Skeletal muscle tissue (tissue), 3 donors: ENCODE measurements at regions not wholly inside any gene's neighbourhood (a gene's known extent, or its start where the extent isn't known, plus 50 kb on each side); places are given as distances from the start of the nearest gene placed in this dataset.
A peak's percentile ranks its signal among the peaks of the same experiment; 100 is the strongest.

Source experiments
- H3K27ac ChIP-seq: one replicate; pipeline ENCODE4 v1.7.0; 2013; ENCODE audit warnings: mild to moderate bottlenecking, low read depth, low read length, inconsistent platforms
- H3K27me3 ChIP-seq, 3 donors: one replicate each; pipeline ENCODE4 v1.7.0; 2013; ENCODE audit warnings: low read length in 3 of 3; ENCODE audit not compliant: control insufficient read depth in 3 of 3, insufficient read depth in 3 of 3
- H3K36me3 ChIP-seq, 3 donors: one replicate each; pipeline ENCODE4 v1.7.0; 2013; ENCODE audit warnings: low read length in 3 of 3; ENCODE audit not compliant: control insufficient read depth in 3 of 3, insufficient read depth in 3 of 3
- H3K4me1 ChIP-seq, 3 donors: one replicate each; pipeline ENCODE4 v1.7.0; 2013; ENCODE audit warnings: low read length in 3 of 3, mild to moderate bottlenecking in 3 of 3; ENCODE audit not compliant: control insufficient read depth in 3 of 3, insufficient read depth in 3 of 3
- H3K4me3 ChIP-seq, 3 donors: one replicate each; pipeline ENCODE4 v1.7.0; 2013; ENCODE audit warnings: low read length in 3 of 3
- H3K9ac ChIP-seq, 3 donors: one replicate each; pipeline ENCODE4 v1.7.0; 2013; ENCODE audit warnings: low read length in 3 of 3, mild to moderate bottlenecking in 3 of 3, moderate library complexity in 2 of 3, low read depth in 1 of 3
- H3K9me3 ChIP-seq, 3 donors: one replicate each; pipeline ENCODE4 v1.7.0; 2013; ENCODE audit warnings: low read length in 3 of 3; ENCODE audit not compliant: control insufficient read depth in 3 of 3
- donor health status: Osteomylitis.

- no peaks in the 10 kb centered on the region for H3K27me3 ChIP-seq
Observed at GRCh38 chr4:62797221-62797620, 1597.1 kb downstream of the ADGRL3 start.

GRCh38 chr4:62791386-62791785 is 1591.3 kb downstream of the ADGRL3 start:
- Histone ChIP-seq H3K9ac (no peak overlapping the region), H3K4me3 (no peak overlapping the region), H3K9me3 (no peaks in the 10 kb centered on the region), H3K4me1 (no peaks in the 10 kb centered on the region), H3K27ac (no peak overlapping the region), H3K36me3 (no peaks in the 10 kb centered on the region), H3K27me3 (no peaks in the 10 kb centered on the region)

More at GRCh38 chr4:62797221-62797620, 1597.1 kb downstream of the ADGRL3 start:
- no peaks in the 10 kb centered on the region for H3K4me1 ChIP-seq
- H3K9me3 ChIP-seq, result no peaks in the 10 kb centered on the region
- H3K9ac ChIP-seq, result no peak overlapping the region
- H3K36me3 ChIP-seq, result no peaks in the 10 kb centered on the region
- H3K4me3 ChIP-seq, result no peak overlapping the region
- H3K27ac ChIP-seq, result no peak overlapping the region

DNA sequence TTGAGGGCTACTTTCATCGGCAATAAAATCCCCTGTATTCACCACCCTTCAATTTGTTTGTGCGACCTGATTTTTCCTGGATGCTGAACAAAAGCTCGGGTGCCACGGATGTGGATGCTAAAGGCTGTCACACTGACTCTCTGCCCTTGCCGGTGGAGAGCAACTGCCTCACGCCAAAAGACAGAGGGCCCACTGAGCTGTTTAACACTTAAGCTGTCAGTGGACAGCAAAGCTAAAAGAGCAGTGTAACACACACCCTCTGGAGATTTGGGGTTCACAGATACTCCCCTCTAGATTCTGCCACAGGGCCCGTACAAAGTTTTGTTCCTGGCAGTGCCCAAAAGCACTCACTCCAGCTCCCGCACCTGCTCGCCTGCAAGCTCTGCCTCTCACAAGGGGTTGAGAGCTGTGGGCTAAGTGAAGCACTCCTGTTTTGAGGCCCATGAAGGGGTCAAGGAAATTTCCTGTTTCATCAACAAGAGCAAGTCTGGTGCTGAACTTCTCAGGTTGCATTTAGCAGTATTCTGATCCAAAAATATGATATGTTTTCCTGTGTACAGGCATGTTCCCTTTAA is 1571.9 kb downstream of the ADGRL3 start:
- H3K36me3 ChIP-seq, result no peaks in the 10 kb centered on the region
- H3K4me1 ChIP-seq, result no peaks in the 10 kb centered on the region
- H3K4me3 ChIP-seq, result no peak overlapping the region
- no peaks in the 10 kb centered on the region for H3K27me3 ChIP-seq
- H3K9ac ChIP-seq, result no peak overlapping the region
- no peak overlapping the region for H3K27ac ChIP-seq
- H3K9me3 ChIP-seq, result no peaks in the 10 kb centered on the region

DNA sequence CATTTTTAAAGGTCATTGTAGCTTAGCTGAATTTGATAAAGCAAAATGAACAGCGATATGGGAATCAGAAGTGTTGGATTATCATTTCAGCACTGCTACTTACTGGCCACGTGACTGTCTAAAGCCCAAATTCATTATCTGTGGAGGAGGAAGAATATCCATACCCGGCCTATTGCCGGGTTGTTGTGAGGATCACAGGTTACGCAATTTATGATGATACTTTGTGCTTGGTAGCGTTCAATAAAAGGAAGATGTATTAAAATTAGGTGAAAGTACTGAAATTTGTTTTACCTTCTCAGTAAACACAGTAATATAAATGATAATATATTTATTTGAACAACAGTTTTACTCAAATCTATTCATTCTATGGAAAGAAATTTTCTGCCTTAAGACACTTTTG is 1540.2 kb downstream of the ADGRL3 start:
- no peaks in the 10 kb centered on the region for H3K36me3 ChIP-seq
- no peak overlapping the region for H3K27ac ChIP-seq
- H3K27me3 ChIP-seq, result no peaks in the 10 kb centered on the region
- no peaks in the 10 kb centered on the region for H3K9me3 ChIP-seq
- H3K4me3 ChIP-seq, result no peak overlapping the region
- H3K9ac ChIP-seq, result no peak overlapping the region
- no peaks in the 10 kb centered on the region for H3K4me1 ChIP-seq

GRCh38 chr4:62717154-62717553 is 1517.0 kb downstream of the ADGRL3 start:
- Histone ChIP-seq H3K4me1 (no peaks in the 10 kb centered on the region), H3K4me3 (no peak overlapping the region), H3K9me3 (no peaks in the 10 kb centered on the region), H3K27me3 (no peaks in the 10 kb centered on the region), H3K27ac (no peak overlapping the region), H3K36me3 (no peaks in the 10 kb centered on the region), H3K9ac (no peak overlapping the region)

GRCh38 chr4:62711575-62711974 is 1511.4 kb downstream of the ADGRL3 start:
- H3K27me3 ChIP-seq, result no peaks in the 10 kb centered on the region
- H3K4me3 ChIP-seq, result no peak overlapping the region
- no peak overlapping the region for H3K9ac ChIP-seq
- H3K4me1 ChIP-seq, result no peaks in the 10 kb centered on the region
- no peaks in the 10 kb centered on the region for H3K9me3 ChIP-seq
- H3K27ac ChIP-seq, result no peak overlapping the region
- no peaks in the 10 kb centered on the region for H3K36me3 ChIP-seq

DNA sequence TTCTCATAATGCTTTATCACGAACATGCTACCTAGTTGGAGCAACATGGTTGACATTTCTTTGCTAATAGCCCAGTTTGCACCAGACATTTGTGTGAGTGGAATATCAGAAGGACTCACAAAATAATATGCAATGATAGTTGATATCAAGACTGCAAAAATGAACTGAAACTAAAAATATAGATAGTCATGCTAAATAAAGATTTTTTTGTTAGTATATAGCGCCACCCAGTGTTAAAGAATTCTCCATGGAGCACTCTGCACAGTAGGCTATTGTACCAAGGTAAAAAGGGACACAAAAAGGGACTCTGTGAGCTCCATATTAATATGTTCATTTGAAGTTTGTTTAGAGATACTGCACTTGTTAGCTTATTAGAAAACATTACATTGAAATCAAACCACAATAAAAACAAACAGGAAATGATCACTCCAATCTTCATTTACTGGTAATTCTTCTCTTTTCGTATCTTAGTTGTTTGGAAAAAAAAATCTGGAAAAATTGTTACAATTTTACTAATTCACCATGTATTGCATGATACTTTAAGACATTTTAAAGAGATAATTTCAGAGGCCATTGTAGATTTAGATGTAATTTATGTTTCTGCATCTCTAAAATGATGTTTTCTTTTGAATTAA is 1509.6 kb downstream of the ADGRL3 start:
- Histone ChIP-seq H3K9me3 (no peaks in the 10 kb centered on the region), H3K27ac (no peak overlapping the region), H3K9ac (no peak overlapping the region), H3K36me3 (no peaks in the 10 kb centered on the region), H3K4me3 (peak overlapping the region; percentile 22 to 49 (median 46)), H3K27me3 (no peaks in the 10 kb centered on the region), H3K4me1 (no peaks in the 10 kb centered on the region)

DNA sequence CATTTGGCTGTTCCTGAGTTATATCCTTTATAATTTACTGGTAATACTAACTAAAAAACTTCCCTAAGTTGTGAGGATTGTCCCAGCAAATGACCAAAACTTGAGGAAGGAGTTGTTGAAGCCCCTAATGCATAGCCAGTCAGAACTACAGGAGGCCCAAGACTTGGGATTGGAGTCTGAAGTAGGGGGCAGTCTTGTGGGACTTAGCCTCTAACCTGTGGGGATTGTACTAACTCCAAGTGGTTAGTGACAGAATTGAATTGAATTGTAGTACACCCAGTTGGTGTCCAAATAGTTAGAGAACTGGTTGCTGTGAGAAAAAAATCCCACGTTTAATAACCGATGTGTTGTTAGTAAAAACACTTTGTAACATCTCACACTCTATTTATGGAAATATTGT is 1506.3 kb downstream of the ADGRL3 start:
- Histone ChIP-seq H3K27me3 (no peaks in the 10 kb centered on the region), H3K4me1 (no peaks in the 10 kb centered on the region), H3K27ac (no peak overlapping the region), H3K9ac (no peak overlapping the region), H3K4me3 (no peak overlapping the region), H3K9me3 (no peaks in the 10 kb centered on the region), H3K36me3 (no peaks in the 10 kb centered on the region)

- H3K9ac ChIP-seq, result no peak overlapping the region
Observed at GRCh38 chr4:62683799-62684566, 1483.9 kb downstream of the ADGRL3 start.

DNA sequence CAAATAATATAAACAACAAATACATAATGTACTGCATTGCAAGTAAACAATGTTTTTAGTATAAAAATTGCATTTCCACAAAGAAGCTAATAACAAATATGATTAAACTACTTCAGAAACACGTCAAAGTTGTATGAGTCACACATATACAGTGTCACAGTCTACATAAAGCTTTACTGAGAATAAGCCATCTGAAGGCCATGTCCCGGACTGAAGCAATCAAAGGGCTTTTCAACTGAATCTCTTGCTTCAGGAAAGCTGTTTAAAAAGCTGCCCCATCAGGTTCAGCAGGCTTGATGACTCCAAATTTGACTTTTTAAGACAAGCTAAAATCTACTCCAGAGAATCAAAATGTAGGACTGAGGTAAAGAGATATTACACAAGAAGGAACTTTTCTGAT is 1476.8 kb downstream of the ADGRL3 start:
- Histone ChIP-seq H3K4me3 (no peak overlapping the region), H3K27ac (no peak overlapping the region), H3K36me3 (no peaks in the 10 kb centered on the region), H3K9ac (no peak overlapping the region), H3K9me3 (no peaks in the 10 kb centered on the region), H3K27me3 (no peaks in the 10 kb centered on the region), H3K4me1 (no peaks in the 10 kb centered on the region)

More at GRCh38 chr4:62683799-62684566, 1483.9 kb downstream of the ADGRL3 start:
- no peaks in the 10 kb centered on the region for H3K4me1 ChIP-seq
- H3K9me3 ChIP-seq, result no peaks in the 10 kb centered on the region
- H3K4me3 ChIP-seq, result no peak overlapping the region
- H3K27me3 ChIP-seq, result no peaks in the 10 kb centered on the region
- H3K36me3 ChIP-seq, result no peaks in the 10 kb centered on the region
- no peak overlapping the region for H3K27ac ChIP-seq
